Aorta (tissue), 5 donors: ENCODE measurements at regions not wholly inside any gene's neighbourhood (a gene's known extent, or its start where the extent isn't known, plus 50 kb on each side); places are given as distances from the start of the nearest gene placed in this dataset.

Experiments
- ATAC-seq: fragments of 200-7000 bp; cut with Tn5 transposase; one replicate; pipeline ENCODE4 v1.9.1; 2022; ENCODE audit warnings: moderate library complexity; ENCODE audit not compliant: low FRiP score
- DNase-seq, 2 donors: peaks; one replicate each; pipeline ENCODE4 v3.0.0-alpha.2; 2020
- H3K27ac ChIP-seq, 2 donors: one replicate each; pipeline ENCODE4 v1.5.1; 2013; ENCODE audit warnings: low read length in 2 of 2, mild to moderate bottlenecking in 2 of 2, moderate library complexity in 2 of 2, control low read depth in 1 of 2, inconsistent platforms in 1 of 2, low read depth in 1 of 2
- H3K27me3 ChIP-seq, 2 donors: one replicate each; pipeline ENCODE4 v1.6.1; 2013; ENCODE audit warnings: control low read depth in 1 of 2, low read length in 1 of 2, mild to moderate bottlenecking in 1 of 2, moderate library complexity in 1 of 2; ENCODE audit not compliant: insufficient read depth in 2 of 2, control insufficient read depth in 1 of 2
- H3K36me3 ChIP-seq, 2 donors: one replicate each; pipeline ENCODE4 v1.6.1; 2013; ENCODE audit warnings: control low read depth in 1 of 2, low read length in 1 of 2, mild to moderate bottlenecking in 1 of 2; ENCODE audit not compliant: insufficient read depth in 2 of 2, control insufficient read depth in 1 of 2
- H3K4me1 ChIP-seq, 2 donors: one replicate each; pipeline ENCODE4 v1.6.1; 2013; ENCODE audit warnings: low read length in 2 of 2, control low read depth in 1 of 2, mild to moderate bottlenecking in 1 of 2, moderate library complexity in 1 of 2; ENCODE audit not compliant: insufficient read depth in 2 of 2, control insufficient read depth in 1 of 2
- H3K4me3 ChIP-seq, 2 donors: one replicate each; pipeline ENCODE4 v1.5.1; 2013; ENCODE audit warnings: low read length in 2 of 2, control low read depth in 1 of 2, mild to moderate bottlenecking in 1 of 2
- H3K9me3 ChIP-seq: one replicate; pipeline ENCODE4 v1.6.1; 2013; ENCODE audit warnings: mild to moderate bottlenecking, low read length; ENCODE audit not compliant: control insufficient read depth
- WGBS, 2 donors: extraction: QIAGEN DNeasy Blood & Tissue Kit; methylation state at CpG; one replicate each; pipeline ENCODE4 v1.1.7; 2013; 5-methylcytosine and 5-hydroxymethylcytosine counted together
- intact Hi-C, 2 donors: fragments of 100-400 bp; cut with DNase I; formaldehyde crosslinking; loops; one replicate each; pipeline versions ENCODE4 v1.14.2 to v1.15.0; 2022
- donor health status: healthy with polysubstance abuse.
- donor health status: Bipolar disorder and iron deficiency.
- donor health status: DM: no; HTN: no; CAD: no.
- donor health status: DM: no; HTN: no; CAD: no.
- donor health status: DM: yes; HTN: yes; CAD: no.

DNA sequence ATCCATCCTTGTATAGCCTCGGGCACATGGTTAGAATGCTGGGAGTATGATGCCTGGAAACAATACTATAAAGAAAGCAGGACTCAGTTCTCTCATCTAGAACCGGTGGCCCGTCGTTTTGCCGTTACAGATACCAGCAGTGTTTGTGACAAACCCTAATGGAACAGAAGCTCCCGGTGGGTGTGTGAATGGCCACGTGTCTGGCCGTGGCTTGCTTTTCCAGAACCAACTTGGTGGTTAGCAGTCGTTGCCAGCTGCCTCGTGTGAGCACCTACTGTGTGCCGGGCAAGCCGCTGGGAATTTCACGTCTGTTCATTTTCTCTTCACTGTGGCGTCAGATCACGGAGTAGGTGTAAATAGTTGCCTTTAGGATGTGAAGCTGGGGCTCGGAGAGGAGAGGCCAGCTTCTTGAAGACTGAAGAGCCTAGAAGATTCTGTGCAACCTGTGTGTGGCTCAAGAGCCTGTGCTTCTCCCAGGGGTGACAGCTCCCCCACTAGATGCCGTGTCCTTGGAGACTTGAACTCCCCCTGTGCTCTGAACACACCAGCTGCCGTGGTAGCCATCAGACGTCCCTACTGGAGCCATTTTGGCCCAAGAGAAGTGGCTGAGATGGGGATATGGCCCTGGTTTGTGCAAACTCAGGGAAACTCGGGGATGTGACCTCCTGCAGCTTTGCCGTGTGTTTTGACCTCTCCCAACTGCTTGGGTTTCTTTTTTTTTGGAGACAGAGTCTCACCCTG is 57.5 kb upstream of the PPARA start:
- Histone ChIP-seq H3K36me3 (peaks cover 0 to 2% of the 10 kb centered on the region in 2 donors), H3K4me3 (no peak overlapping the region), H3K4me1 (peaks cover 0 to 6% of the 10 kb centered on the region in 2 donors), H3K27me3 (no peaks in the 10 kb centered on the region), H3K9me3 (no peaks in the 10 kb centered on the region), H3K27ac (peak overlapping the region in 1 of 2 donors; percentile 15)
- WGBS, 2 donors: 56 to 61% methylated on average over 21 of the region's 21 CpGs
- intact Hi-C loops: no loop called here
- ATAC-seq (no peak), DNase-seq (peak in 1 of 2 donors; percentile 38)

DNA sequence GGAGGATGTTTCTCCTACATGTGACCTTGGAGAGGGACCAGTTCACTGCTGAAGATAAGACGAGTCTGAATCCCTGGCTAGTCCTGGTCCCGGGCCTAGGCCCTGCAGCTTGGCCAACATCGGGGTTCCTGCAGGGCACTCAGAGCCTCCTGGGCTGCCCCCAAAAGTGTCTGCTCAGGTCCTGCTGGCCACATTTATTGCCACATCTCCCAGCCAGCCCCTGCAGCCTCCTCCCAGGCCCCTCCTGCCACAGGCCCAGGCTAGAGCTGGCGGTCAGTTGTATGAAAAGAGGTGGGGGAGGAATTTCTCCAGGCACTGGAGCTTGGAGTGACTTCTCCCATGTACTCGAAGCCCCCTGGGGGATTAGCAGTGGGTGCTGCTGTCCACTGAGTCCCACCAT is 56.5 kb upstream of the PPARA start:
- Histone ChIP-seq H3K36me3 (peaks cover 0 to 8% of the 10 kb centered on the region in 2 donors), H3K9me3 (no peaks in the 10 kb centered on the region), H3K4me1 (peaks cover 0 to 6% of the 10 kb centered on the region in 2 donors), H3K4me3 (no peak overlapping the region), H3K27ac (peak overlapping the region in 1 of 2 donors; percentile 20), H3K27me3 (no peaks in the 10 kb centered on the region)
- no peak for DNase-seq
- no peak for ATAC-seq
- 66 to 73% methylated on average over 5 of the region's 5 CpGs for WGBS, 2 donors
- intact Hi-C loops: no loop called here

DNA sequence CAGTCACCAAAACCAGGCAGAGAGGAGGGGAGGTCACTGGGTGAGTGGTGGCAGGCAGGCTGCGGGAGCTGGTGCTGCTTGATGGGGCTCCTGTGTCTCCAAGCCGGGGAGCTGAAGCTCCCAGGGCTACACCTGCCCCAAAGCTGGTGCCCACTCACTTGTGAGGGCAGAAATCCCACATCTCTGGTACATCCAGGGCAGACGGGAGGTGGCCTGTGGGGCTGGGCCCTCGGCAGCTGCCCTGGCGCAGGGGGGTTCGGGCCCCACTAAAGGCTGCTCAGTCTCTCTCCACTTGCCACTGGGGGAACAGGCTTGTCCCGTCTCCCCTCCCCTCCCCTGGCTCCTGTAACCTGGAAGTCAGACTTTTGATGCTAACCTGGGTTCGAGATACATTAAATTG is 55.6 kb upstream of the PPARA start:
- H3K4me3 ChIP-seq: no peak overlapping the region
- DNase-seq (no peak), ATAC-seq (no peak)
- intact Hi-C loops: no loop called here
- H3K4me1 ChIP-seq: peaks cover 0 to 5% of the 10 kb centered on the region in 2 donors
- H3K9me3 ChIP-seq: no peaks in the 10 kb centered on the region
- H3K27me3 ChIP-seq: no peaks in the 10 kb centered on the region
- peaks cover 0 to 11% of the 10 kb centered on the region in 2 donors for H3K36me3 ChIP-seq
- H3K27ac ChIP-seq: peak overlapping the region in 1 of 2 donors; percentile 13
- 82 to 83% methylated on average over 8 of the region's 8 CpGs for WGBS, 2 donors

DNA sequence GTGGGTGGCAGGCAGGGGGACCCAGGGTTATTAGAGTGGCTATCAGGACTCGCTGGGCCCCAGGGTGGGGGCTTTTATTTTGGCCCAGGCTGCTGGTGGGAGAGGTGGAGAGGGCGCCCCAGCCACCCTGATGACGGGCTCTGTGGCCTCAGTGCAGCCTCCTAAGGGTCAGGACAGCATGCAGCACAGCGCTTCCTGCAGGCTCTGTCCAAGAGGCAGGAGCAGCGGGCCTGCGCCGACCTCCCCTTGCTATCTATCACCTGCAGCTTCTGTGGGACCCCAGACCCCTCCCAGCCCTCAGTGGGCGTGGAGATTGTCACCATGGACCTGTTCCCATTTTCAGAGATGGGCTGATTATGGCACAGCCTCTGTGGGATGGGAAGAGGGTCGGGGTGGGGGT is 54.3 kb upstream of the PPARA start:
- ATAC-seq: no peak
- Histone ChIP-seq H3K4me3 (no peak overlapping the region), H3K9me3 (no peaks in the 10 kb centered on the region), H3K27me3 (no peaks in the 10 kb centered on the region), H3K36me3 (peaks cover 0 to 14% of the 10 kb centered on the region in 2 donors), H3K27ac (no peak overlapping the region), H3K4me1 (no peaks in the 10 kb centered on the region)
- intact Hi-C loops: no loop called here
- WGBS, 2 donors: 81 to 83% methylated on average over 9 of the region's 9 CpGs
- DNase-seq: no peak

DNA sequence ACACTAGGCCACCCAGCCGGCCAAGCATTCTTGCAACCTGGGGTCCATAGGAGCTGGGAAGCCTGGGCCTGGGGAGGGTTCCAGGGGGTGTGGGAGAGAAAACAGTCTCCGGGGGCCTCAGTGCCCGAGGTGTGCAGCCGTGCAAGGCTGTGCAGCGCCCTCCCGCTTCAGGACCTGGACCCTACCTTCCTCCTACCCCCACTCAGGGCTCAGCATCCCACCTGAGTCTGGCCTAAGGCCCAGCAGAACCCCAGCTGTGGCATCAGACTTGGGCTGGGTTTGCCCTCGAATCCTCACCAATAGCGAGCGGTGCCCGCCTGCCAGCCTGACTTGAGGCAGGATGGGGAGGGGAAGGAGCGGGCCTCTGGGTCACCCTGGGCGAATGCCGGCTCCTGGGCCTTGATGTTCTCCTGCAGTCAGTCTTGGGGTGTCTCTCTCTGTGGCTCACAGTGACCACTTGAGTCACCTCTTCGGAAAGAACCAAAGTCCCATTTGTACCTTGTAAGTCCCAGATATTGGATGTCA is 53.6 kb upstream of the PPARA start:
- Histone ChIP-seq H3K27me3 (no peaks in the 10 kb centered on the region), H3K27ac (peak overlapping the region in 1 of 2 donors; percentile 25), H3K4me1 (no peaks in the 10 kb centered on the region), H3K9me3 (no peaks in the 10 kb centered on the region), H3K36me3 (peaks cover 0 to 12% of the 10 kb centered on the region in 2 donors), H3K4me3 (no peak overlapping the region)
- ATAC-seq: no peak
- 86 to 87% methylated on average over 14 of the region's 14 CpGs for WGBS, 2 donors
- intact Hi-C loops: no loop called here
- DNase-seq: no peak

DNA sequence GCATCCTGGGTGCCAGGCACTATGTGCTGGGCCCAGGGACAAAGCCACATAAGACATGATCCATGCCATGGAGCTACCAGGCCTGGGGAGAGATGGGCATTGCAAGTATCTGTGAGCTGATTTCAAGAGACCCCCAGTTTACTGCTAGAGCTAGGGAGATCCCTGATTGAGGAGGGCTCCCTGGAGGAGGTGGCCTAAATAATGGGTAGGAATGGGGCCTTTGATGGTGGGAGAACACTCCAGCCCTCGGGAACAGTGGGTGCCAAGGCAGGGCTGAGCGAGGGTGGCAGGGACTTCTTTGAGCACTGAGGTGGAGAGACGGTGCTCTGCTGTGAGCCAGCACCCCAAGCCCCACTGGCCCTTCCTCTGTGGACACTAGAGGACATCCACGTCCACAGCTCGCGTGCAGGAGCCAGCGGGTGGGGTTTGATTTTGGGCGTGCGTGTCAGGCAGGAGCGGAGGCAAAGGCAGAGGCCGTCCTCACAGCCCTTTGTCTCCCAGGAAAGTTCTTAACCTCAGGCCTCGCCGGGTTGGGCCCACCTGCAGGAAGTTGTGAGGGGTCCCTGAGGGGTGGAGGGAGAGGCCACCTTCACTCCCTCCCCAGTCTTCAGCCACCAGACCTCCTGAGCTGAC is 52.9 kb upstream of the PPARA start:
- H3K27me3 ChIP-seq: no peaks in the 10 kb centered on the region
- intact Hi-C loops: no loop called here
- no peaks in the 10 kb centered on the region for H3K9me3 ChIP-seq
- DNase-seq: no peak
- WGBS, 2 donors: 78% methylated on average over 13 of the region's 13 CpGs
- peak overlapping the region in 1 of 2 donors; percentile 25 for H3K27ac ChIP-seq
- H3K36me3 ChIP-seq: peaks cover 0 to 12% of the 10 kb centered on the region in 2 donors
- ATAC-seq: no peak
- H3K4me1 ChIP-seq: no peaks in the 10 kb centered on the region
- H3K4me3 ChIP-seq: no peak overlapping the region

DNA sequence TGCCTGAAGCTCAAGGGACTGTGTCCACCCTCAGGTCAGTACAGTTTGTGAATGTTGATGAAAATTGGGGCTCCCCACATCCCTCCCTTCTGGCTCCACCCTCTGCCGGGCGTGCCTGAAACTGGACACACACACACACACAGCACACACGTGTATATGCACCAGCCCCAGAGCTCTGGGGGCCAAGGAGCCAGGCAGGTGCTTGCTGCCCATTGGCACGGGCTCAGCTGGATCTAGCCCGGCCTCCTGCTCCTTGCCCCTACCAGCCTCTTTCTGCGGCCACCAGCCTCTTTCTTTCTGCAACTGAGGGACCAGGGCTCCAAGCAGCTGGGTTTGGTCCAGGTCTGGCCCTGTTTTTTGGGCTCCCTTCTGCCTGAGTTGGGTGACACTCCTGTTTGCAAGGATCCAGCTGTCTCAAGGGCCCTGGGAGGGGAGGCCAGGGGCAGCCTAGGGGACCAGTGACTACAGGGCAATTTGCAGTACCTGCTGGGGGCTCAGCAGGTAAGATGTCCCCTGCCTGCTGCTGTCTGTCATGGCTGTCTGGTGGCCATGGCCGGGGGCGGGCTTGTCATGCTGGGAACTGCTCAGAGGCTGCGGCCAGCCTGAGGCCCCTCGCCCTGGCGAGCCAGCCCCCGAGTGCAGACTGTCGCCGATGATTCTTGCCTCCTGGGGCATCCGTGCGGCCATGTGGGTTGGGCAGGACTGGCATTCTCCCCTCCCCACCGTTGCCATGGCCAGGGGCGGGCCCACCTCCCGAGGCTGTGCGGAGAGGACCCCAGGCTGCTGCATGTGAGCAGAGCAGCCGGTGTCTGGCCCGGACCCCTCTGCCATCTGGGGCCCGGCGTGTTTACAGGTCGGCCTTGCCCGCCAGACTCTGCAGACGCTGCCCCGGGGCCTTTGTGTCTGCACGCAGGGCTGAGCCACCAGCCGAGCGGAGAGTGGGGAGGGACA is 51.5 kb upstream of the PPARA start:
- Histone ChIP-seq H3K4me3 (no peak overlapping the region), H3K4me1 (no peaks in the 10 kb centered on the region), H3K36me3 (peaks cover 0 to 12% of the 10 kb centered on the region in 2 donors), H3K9me3 (no peaks in the 10 kb centered on the region), H3K27ac (no peak overlapping the region), H3K27me3 (no peaks in the 10 kb centered on the region)
- WGBS, 2 donors: 70 to 71% methylated on average over 31 of the region's 31 CpGs
- ATAC-seq (no peak), DNase-seq (no peak)
- intact Hi-C loops: no loop called here

DNA sequence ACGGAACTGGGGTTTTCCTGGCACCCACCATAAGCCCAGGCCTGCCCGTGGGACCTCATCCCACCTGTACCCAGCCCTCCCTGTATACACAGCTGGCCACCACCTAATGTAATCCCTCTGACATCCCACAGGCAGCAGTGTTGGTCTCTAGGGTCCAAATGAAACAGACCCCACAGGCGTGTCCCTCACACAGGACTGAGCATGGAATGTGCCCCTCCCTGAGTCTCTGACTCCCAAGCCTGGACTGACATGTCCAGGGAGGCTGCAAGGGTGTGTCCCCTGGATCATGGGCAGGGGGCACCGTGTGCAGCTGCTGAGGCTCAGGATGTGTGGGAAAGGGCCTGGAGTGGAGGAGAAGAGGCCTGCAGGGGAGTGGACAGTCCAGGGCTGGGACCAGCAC is 50.6 kb upstream of the PPARA start:
- ATAC-seq (no peak), DNase-seq (no peak)
- no peaks in the 10 kb centered on the region for H3K9me3 ChIP-seq
- no peaks in the 10 kb centered on the region for H3K27me3 ChIP-seq
- peak overlapping the region in 1 of 2 donors; percentile 7 for H3K27ac ChIP-seq
- H3K36me3 ChIP-seq: peaks cover 0 to 12% of the 10 kb centered on the region in 2 donors
- intact Hi-C loops: no loop called here
- H3K4me3 ChIP-seq: no peak overlapping the region
- no peaks in the 10 kb centered on the region for H3K4me1 ChIP-seq
- WGBS, 2 donors: 50 to 54% methylated on average over 4 of the region's 4 CpGs
